GM12892 (cell line): ENCODE measurements at regions not wholly inside any gene's neighbourhood (a gene's known extent, or its start where the extent isn't known, plus 50 kb on each side); places are given as distances from the start of the nearest gene placed in this dataset.

Source experiments
- POLR2A ChIP-seq: IDR thresholded peaks from 2 replicates; pipeline ENCODE4 v1.6.1; 2011; ENCODE audit warnings: low read depth, low read length, control low read depth
- POLR2AphosphoS5 ChIP-seq: IDR thresholded peaks from 2 replicates; pipeline ENCODE4 v1.6.1; 2011; ENCODE audit warnings: low read depth, low read length, control low read depth

GRCh38 chr17:14593956-14594355, 293.1 kb downstream of the HS3ST3B1 start:
- TF ChIP-seq POLR2AphosphoS5 (no peak), POLR2A (no peak)
